A549 (cell line): ENCODE measurements at regions not wholly inside any gene's neighbourhood (a gene's known extent, or its start where the extent isn't known, plus 50 kb on each side); places are given as distances from the start of the nearest gene placed in this dataset.
A peak's percentile ranks its signal among the peaks of the same experiment; 100 is the strongest.

Source experiments
- ATAC-seq, 2 experiments: fragments of 200-7000 bp in 1 of 2; fragments of >200 bp in 1 of 2; cut with Nextera tagmentation in 1 of 2; cut with Tn5 transposase in 1 of 2; 3 replicates each; pipeline versions ENCODE4 v1.8.0 to v1.9.1; 2018 to 2020; ENCODE audit warnings: mild to moderate bottlenecking in 1 of 2, moderate library complexity in 1 of 2
- CTCF ChIA-PET: fragments of 300-600 bp; sonication (Branson Sonifier 250); formaldehyde crosslinking; extraction: SDS; loops from one replicate; lab custom pipeline; 2021; ENCODE audit warnings: antibody characterized with exemption, inconsistent platforms; lab: Yijun Ruan, JAX
- POLR2A ChIA-PET: fragments of 350-600 bp; formaldehyde crosslinking; extraction: SDS; loops from one replicate; lab custom pipeline; 2021; ENCODE audit warnings: antibody characterized with exemption, inconsistent platforms; lab: Yijun Ruan, JAX
- DNase-seq, 2 experiments: peaks; one replicate each; pipeline versions ENCODE4 v3.0.0 to v3.0.0-alpha.2; 2011 to 2016; ENCODE audit warnings: low read depth in 1 of 2, low spot score in 1 of 2
- FAIRE-seq: peaks from 2 replicates; lab custom pipeline; 2011; peaks lifted over from hg19 to GRCh38; lab: Jason Lieb, UNC
- H3K27ac ChIP-seq, 2 experiments: fragments of >200 bp; sonication (Bioruptor Twin); formaldehyde crosslinking; 3 replicates each; pipeline ENCODE4 v1.5.1; 2016 to 2017
- H3K4me1 ChIP-seq: fragments of >200 bp; sonication (Bioruptor Twin); formaldehyde crosslinking; 3 replicates; pipeline ENCODE4 v1.6.1; 2016
- H3K4me2 ChIP-seq: fragments of >200 bp; sonication (Bioruptor Twin); formaldehyde crosslinking; 3 replicates; pipeline ENCODE4 v1.6.1; 2016
- H3K4me3 ChIP-seq: fragments of >200 bp; sonication (Bioruptor Twin); formaldehyde crosslinking; 3 replicates; pipeline ENCODE4 v1.5.1; 2016
- H3K9me3 ChIP-seq: fragments of >200 bp; sonication (Bioruptor Twin); formaldehyde crosslinking; 3 replicates; pipeline ENCODE4 v1.6.1; 2016
- BHLHE40 ChIP-seq: IDR thresholded peaks from 2 replicates; pipeline ENCODE4 v1.6.1; 2012; ENCODE audit warnings: low read depth, low read length, inconsistent platforms
- CBX2 ChIP-seq: fragments of 200-600 bp; sonication (generic); IDR thresholded peaks from 2 replicates; pipeline ENCODE4 v1.6.1; 2016; ENCODE audit warnings: low read depth, mild to moderate bottlenecking, borderline replicate concordance
- CEBPB ChIP-seq, 2 experiments: fragments of >200 bp in 1 of 2; sonication (Bioruptor Twin) in 1 of 2; formaldehyde crosslinking in 1 of 2; IDR thresholded peaks; 2 replicates each; pipeline ENCODE4 v1.6.1; 2012 to 2016
- EP300 ChIP-seq, 2 experiments: fragments of >200 bp; sonication (Bioruptor Twin); formaldehyde crosslinking; IDR thresholded peaks; 2 replicates in 1 of 2; 3 replicates in 1 of 2; pipeline ENCODE4 v1.6.1; 2016 to 2017
- FOSL2 ChIP-seq, 2 experiments: fragments of 450-650 bp in 1 of 2; fragments of >200 bp in 1 of 2; sonication (Bioruptor Twin) in 1 of 2; formaldehyde crosslinking; IDR thresholded peaks; 2 replicates each; pipeline versions ENCODE4 v1.5.0 to v1.6.1; 2016 to 2020; ENCODE audit warnings: mild to moderate bottlenecking in 1 of 2, moderate library complexity in 1 of 2
- HOXA7 ChIP-seq: fragments of 250-450 bp; sonication (Bioruptor Pico); IDR thresholded peaks from 2 replicates; pipeline ENCODE4 v1.5.0; 2020; ENCODE audit warnings: mild to moderate bottlenecking, moderate library complexity
- HOXB13 ChIP-seq: fragments of 250-450 bp; sonication (Bioruptor Pico); IDR thresholded peaks from 2 replicates; pipeline ENCODE4 v1.5.0; 2020; ENCODE audit warnings: low read depth, mild to moderate bottlenecking, moderate library complexity
- KDM5A ChIP-seq: fragments of 200-600 bp; sonication (generic); IDR thresholded peaks from 2 replicates; pipeline ENCODE4 v1.6.1; 2016; ENCODE audit warnings: antibody characterized with exemption, mild to moderate bottlenecking
- MYC ChIP-seq: IDR thresholded peaks from 2 replicates; pipeline ENCODE4 v1.6.1; 2012; ENCODE audit warnings: mild to moderate bottlenecking, inconsistent platforms, low read length, improper control_type of control experiment, borderline replicate concordance
- NFE2L2 ChIP-seq: fragments of 150-350 bp; conservative IDR thresholded peaks from 2 replicates; pipeline ENCODE4 v1.6.1; 2014; ENCODE audit warnings: low read length
- PHF8 ChIP-seq: fragments of 200-600 bp; sonication (generic); IDR thresholded peaks from 2 replicates; pipeline ENCODE4 v1.6.1; 2016; ENCODE audit warnings: low read depth, mild to moderate bottlenecking, antibody characterized with exemption, moderate library complexity, borderline replicate concordance
- RAD21 ChIP-seq, 2 experiments: fragments of >200 bp in 1 of 2; sonication (Bioruptor Twin) in 1 of 2; formaldehyde crosslinking in 1 of 2; IDR thresholded peaks in 1 of 2; conservative IDR thresholded peaks in 1 of 2; 2 replicates in 1 of 2; 3 replicates in 1 of 2; pipeline ENCODE4 v1.6.1; 2012 to 2018; ENCODE audit warnings: inconsistent platforms in 1 of 2
- TFCP2L1 ChIP-seq: fragments of 250-450 bp; sonication (Bioruptor Pico); IDR thresholded peaks from 2 replicates; pipeline ENCODE4 v1.5.0; 2021; ENCODE audit warnings: mild to moderate bottlenecking
- ZC3H11A ChIP-seq: fragments of 450-650 bp; IDR thresholded peaks from 2 replicates; pipeline ENCODE4 v1.6.1; 2014; ENCODE audit warnings: antibody characterized with exemption, mild to moderate bottlenecking
- ZFP36 ChIP-seq: fragments of 450-650 bp; IDR thresholded peaks from 2 replicates; pipeline ENCODE4 v1.6.1; 2014; ENCODE audit warnings: borderline replicate concordance; ENCODE audit not compliant: partially characterized antibody
- ZNF302 ChIP-seq: fragments of 250-450 bp; sonication (Bioruptor Pico); IDR thresholded peaks from 2 replicates; pipeline ENCODE4 v1.9.0; 2021; ENCODE audit warnings: inconsistent platforms, mild to moderate bottlenecking, moderate library complexity
- ZSCAN20 ChIP-seq: fragments of 250-450 bp; sonication (Bioruptor Pico); IDR thresholded peaks from 2 replicates; pipeline ENCODE4 v1.8.0; 2022; ENCODE audit warnings: mild to moderate bottlenecking, moderate library complexity
- WGBS: methylation state at CpG from one replicate; pipeline ENCODE4 v1.1.6; 2017; ENCODE audit errors: missing lambda C conversion rate; 5-methylcytosine and 5-hydroxymethylcytosine counted together
- TF ChIP-seq, protein P1 (sequence below): fragments of 200-600 bp; sonication (generic); IDR thresholded peaks from 2 replicates; pipeline ENCODE4 v1.6.1; 2016; ENCODE audit warnings: antibody characterized with exemption, mild to moderate bottlenecking, moderate library complexity
- TF ChIP-seq, protein P2 (sequence below): fragments of >200 bp; sonication (Bioruptor Twin); formaldehyde crosslinking; IDR thresholded peaks from 3 replicates; pipeline ENCODE4 v1.5.1; 2016
- TF ChIP-seq, protein P3 (sequence below): fragments of >200 bp; sonication (Bioruptor Twin); formaldehyde crosslinking; IDR thresholded peaks from 2 replicates; pipeline ENCODE4 v1.6.1; 2016
- TF ChIP-seq, protein P4 (sequence below): fragments of >200 bp; sonication (Bioruptor Twin); formaldehyde crosslinking; IDR thresholded peaks from 3 replicates; pipeline ENCODE4 v1.6.1; 2016
- TF ChIP-seq, protein P5 (sequence below): IDR thresholded peaks from 2 replicates; pipeline ENCODE4 v1.6.1; 2012
- TF ChIP-seq, protein P6 (sequence below): fragments of 150-350 bp; IDR thresholded peaks from 2 replicates; pipeline ENCODE4 v1.6.1; 2014; ENCODE audit warnings: low read depth, mild to moderate bottlenecking, low read length
- TF ChIP-seq, protein P7 (sequence below): fragments of 250-450 bp; sonication (Bioruptor Pico); IDR thresholded peaks from 2 replicates; pipeline ENCODE4 v1.5.0; 2020; ENCODE audit warnings: low read depth, mild to moderate bottlenecking, moderate library complexity

DNA sequence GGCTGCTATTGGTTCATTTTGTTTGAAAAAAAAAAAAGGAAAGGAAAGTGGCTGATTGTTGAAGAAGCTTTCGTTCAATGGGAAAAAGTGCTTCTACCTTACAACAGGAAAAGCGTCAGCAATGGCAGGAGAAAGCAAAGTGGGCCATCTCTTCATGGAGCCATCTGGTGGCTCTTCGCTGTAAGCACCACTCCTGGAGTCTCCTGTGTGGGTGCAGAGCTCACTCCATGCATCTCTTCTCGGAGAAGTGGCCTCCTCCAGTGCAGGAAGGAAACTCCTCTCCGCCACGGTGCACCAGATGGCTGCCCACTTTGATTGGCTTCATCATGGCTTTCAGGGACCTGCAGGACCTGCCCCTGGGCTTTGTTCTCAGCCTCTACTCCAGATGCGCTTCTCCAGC, 250.9 kb downstream of the PTEN start (continued):
- TF ChIP-seq NFE2L2 (no peak), ZNF302 (CRISPR knock-in tag) (no peak), HOXA7 (CRISPR knock-in tag) (no peak), MYC (no peak)
- TF ChIP-seq, protein P1, sequence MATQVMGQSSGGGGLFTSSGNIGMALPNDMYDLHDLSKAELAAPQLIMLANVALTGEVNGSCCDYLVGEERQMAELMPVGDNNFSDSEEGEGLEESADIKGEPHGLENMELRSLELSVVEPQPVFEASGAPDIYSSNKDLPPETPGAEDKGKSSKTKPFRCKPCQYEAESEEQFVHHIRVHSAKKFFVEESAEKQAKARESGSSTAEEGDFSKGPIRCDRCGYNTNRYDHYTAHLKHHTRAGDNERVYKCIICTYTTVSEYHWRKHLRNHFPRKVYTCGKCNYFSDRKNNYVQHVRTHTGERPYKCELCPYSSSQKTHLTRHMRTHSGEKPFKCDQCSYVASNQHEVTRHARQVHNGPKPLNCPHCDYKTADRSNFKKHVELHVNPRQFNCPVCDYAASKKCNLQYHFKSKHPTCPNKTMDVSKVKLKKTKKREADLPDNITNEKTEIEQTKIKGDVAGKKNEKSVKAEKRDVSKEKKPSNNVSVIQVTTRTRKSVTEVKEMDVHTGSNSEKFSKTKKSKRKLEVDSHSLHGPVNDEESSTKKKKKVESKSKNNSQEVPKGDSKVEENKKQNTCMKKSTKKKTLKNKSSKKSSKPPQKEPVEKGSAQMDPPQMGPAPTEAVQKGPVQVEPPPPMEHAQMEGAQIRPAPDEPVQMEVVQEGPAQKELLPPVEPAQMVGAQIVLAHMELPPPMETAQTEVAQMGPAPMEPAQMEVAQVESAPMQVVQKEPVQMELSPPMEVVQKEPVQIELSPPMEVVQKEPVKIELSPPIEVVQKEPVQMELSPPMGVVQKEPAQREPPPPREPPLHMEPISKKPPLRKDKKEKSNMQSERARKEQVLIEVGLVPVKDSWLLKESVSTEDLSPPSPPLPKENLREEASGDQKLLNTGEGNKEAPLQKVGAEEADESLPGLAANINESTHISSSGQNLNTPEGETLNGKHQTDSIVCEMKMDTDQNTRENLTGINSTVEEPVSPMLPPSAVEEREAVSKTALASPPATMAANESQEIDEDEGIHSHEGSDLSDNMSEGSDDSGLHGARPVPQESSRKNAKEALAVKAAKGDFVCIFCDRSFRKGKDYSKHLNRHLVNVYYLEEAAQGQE: no peak
- TF ChIP-seq, protein P2, sequence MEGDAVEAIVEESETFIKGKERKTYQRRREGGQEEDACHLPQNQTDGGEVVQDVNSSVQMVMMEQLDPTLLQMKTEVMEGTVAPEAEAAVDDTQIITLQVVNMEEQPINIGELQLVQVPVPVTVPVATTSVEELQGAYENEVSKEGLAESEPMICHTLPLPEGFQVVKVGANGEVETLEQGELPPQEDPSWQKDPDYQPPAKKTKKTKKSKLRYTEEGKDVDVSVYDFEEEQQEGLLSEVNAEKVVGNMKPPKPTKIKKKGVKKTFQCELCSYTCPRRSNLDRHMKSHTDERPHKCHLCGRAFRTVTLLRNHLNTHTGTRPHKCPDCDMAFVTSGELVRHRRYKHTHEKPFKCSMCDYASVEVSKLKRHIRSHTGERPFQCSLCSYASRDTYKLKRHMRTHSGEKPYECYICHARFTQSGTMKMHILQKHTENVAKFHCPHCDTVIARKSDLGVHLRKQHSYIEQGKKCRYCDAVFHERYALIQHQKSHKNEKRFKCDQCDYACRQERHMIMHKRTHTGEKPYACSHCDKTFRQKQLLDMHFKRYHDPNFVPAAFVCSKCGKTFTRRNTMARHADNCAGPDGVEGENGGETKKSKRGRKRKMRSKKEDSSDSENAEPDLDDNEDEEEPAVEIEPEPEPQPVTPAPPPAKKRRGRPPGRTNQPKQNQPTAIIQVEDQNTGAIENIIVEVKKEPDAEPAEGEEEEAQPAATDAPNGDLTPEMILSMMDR: peak; percentile 56
- TF ChIP-seq, all 56 proteins: peak for 3

DNA sequence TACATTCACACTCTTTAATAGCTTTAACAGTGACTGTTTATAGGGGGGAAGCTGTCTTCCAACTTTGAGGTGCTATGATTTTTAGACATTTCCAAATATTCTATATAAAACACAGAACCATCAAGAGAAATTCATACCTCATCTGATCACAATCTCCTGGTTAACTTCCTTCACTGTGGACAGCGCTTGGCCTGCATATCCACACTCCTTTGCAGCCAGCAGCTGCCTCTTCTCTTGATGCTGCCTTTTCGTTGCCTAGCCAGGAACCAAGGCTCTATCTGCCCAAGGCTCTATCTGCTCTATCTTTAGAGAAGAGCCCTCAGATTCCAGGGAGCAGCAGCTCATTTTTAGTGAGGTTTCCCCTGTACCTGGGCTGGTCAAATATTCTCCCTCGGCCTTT, 252.0 kb downstream of the PTEN start:
- H3K4me1 ChIP-seq: peaks cover 17% of the 10 kb centered on the region
- no peak for DNase-seq
- no peaks in the 10 kb centered on the region for H3K9me3 ChIP-seq
- ChIA-PET CTCF (interaction anchor here (0.7 to 2.3 kb wide), 4 partner anchors 9 to 273 kb away, joined by 3 to 10 read pairs (median 4); no protein-coding TSS in a partner anchor), POLR2A (no interaction called here)
- H3K4me3 ChIP-seq: no peak overlapping the region
- FAIRE-seq: no peak
- no peak for ATAC-seq
- no peak overlapping the region for H3K27ac ChIP-seq
- H3K4me2 ChIP-seq: no peak overlapping the region
- TF ChIP-seq FOSL2 (IDR thresholded peaks at IDR 0.05): no peak
- no peak for TF ChIP-seq FOSL2 (CRISPR knock-in tag; IDR thresholded peaks at IDR 0.05)
- no peak for TF ChIP-seq HOXB13
- no peak for TF ChIP-seq HOXA7 (CRISPR knock-in tag)
- TF ChIP-seq, protein P3, sequence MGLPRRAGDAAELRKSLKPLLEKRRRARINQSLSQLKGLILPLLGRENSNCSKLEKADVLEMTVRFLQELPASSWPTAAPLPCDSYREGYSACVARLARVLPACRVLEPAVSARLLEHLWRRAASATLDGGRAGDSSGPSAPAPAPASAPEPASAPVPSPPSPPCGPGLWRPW: no peak
- TF ChIP-seq, protein P4, sequence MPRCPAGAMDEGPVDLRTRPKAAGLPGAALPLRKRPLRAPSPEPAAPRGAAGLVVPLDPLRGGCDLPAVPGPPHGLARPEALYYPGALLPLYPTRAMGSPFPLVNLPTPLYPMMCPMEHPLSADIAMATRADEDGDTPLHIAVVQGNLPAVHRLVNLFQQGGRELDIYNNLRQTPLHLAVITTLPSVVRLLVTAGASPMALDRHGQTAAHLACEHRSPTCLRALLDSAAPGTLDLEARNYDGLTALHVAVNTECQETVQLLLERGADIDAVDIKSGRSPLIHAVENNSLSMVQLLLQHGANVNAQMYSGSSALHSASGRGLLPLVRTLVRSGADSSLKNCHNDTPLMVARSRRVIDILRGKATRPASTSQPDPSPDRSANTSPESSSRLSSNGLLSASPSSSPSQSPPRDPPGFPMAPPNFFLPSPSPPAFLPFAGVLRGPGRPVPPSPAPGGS: no peak
- TF ChIP-seq, protein P5, sequence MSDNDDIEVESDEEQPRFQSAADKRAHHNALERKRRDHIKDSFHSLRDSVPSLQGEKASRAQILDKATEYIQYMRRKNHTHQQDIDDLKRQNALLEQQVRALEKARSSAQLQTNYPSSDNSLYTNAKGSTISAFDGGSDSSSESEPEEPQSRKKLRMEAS: no peak
- TF ChIP-seq, protein P6, sequence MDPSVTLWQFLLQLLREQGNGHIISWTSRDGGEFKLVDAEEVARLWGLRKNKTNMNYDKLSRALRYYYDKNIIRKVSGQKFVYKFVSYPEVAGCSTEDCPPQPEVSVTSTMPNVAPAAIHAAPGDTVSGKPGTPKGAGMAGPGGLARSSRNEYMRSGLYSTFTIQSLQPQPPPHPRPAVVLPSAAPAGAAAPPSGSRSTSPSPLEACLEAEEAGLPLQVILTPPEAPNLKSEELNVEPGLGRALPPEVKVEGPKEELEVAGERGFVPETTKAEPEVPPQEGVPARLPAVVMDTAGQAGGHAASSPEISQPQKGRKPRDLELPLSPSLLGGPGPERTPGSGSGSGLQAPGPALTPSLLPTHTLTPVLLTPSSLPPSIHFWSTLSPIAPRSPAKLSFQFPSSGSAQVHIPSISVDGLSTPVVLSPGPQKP: no peak
- TF ChIP-seq PHF8: no peak
- no peak for TF ChIP-seq CEBPB (IDR thresholded peaks at IDR 0.05)
- TF ChIP-seq, protein P7, sequence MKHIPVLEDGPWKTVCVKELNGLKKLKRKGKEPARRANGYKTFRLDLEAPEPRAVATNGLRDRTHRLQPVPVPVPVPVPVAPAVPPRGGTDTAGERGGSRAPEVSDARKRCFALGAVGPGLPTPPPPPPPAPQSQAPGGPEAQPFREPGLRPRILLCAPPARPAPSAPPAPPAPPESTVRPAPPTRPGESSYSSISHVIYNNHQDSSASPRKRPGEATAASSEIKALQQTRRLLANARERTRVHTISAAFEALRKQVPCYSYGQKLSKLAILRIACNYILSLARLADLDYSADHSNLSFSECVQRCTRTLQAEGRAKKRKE (CRISPR knock-in tag): no peak
- no peak for TF ChIP-seq ZSCAN20 (CRISPR knock-in tag)
- TF ChIP-seq ZC3H11A: no peak
- TF ChIP-seq CBX2: no peak
- no peak for TF ChIP-seq BHLHE40
- TF ChIP-seq, protein P1: no peak
- TF ChIP-seq TFCP2L1 (CRISPR knock-in tag): no peak
- no peak for TF ChIP-seq RAD21 (conservative IDR thresholded peaks at IDR 0.05 in 1 of 2, IDR thresholded peaks at IDR 0.05 in 1 of 2)
- TF ChIP-seq KDM5A: no peak
- no peak for TF ChIP-seq ZFP36
- TF ChIP-seq EP300 (IDR thresholded peaks at IDR 0.05): no peak
- WGBS: 75% methylated on average over 3 of the region's 3 CpGs
